ENCODE measurements at regions not wholly inside any gene's neighbourhood (a gene's known extent, or its start where the extent isn't known, plus 50 kb on each side); places are given as distances from the start of the nearest gene placed in this dataset.
"Not testable (repeated sequence)": the region's sequence is repeated elsewhere in the genome, so short reads cannot be mapped to it uniquely, and the experiment has no call there.

DNA sequence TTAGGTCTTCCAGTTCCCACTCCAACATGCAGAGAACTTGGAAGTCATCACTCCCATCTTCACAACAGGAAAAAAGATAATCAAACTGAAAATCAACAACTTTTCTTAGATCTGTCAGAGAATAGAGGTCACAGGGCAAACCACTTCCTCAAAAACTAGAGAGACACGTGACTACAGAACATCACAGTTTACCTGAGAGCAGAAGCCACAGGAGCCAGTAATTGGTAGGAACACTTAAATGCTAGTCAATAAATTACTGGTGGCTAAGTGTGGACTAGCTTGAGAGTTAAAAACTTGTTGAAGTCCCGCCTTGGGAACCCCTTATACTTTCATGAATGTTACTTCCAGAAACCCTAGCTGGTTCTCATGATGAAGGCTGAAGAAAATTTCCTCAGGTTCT is 81.1 kb downstream of the THSD1 start:
- H4K20me1 ChIP-seq (ENCODE audit: insufficient read depth, low read length); H3K9me1 ChIP-seq (ENCODE audit: insufficient read depth, low read length); DNase-seq; H2BK5ac ChIP-seq (ENCODE audit: low read depth, low read length, poor library complexity, severe bottlenecking); H3K9me3 ChIP-seq (ENCODE audit: control insufficient read depth, insufficient read depth, low read length); H3K14ac ChIP-seq (replicated peaks; ENCODE audit: low read depth, low read length); dilution Hi-C loops (cut with HindIII; ENCODE audit: low sequenced_read_pairs, unreplicated experiment); CTCF ChIA-PET; H3K79me1 ChIP-seq (ENCODE audit: low read depth in 1 of 2, low read length in 2 of 2); H3K27me3 ChIP-seq (ENCODE audit: control insufficient read depth, insufficient read depth, low read length); H2AK5ac ChIP-seq (ENCODE audit: low read depth, low read length); POLR2A ChIA-PET (ENCODE audit: unreplicated experiment); H3K36me3 ChIP-seq (ENCODE audit: control insufficient read depth, insufficient read depth, low read length); ATAC-seq (ENCODE audit: low read depth); H2BK15ac ChIP-seq (ENCODE audit: low read depth, low read length); H2AFZ ChIP-seq (replicated peaks; ENCODE audit: low read length, poor library complexity); intact Hi-C loops (cut with micrococcal nuclease); H4K91ac ChIP-seq (ENCODE audit: insufficient read depth, low read depth, low read length); H4K8ac ChIP-seq (ENCODE audit: low read depth in 2 of 2, low read length in 2 of 2); H3K56ac ChIP-seq (ENCODE audit: extremely low read depth, insufficient read depth, low read length); H3K23ac ChIP-seq (ENCODE audit: low read depth, low read length); H3K4me3 ChIP-seq (ENCODE audit: insufficient read depth, low read depth, low read length); H3K4me2 ChIP-seq (ENCODE audit: low read depth, low read length); H4K5ac ChIP-seq (ENCODE audit: low read depth, low read length); H2BK120ac ChIP-seq (ENCODE audit: low read depth, low read length); H3K4ac ChIP-seq (ENCODE audit: low read depth, low read length); BruUV-seq (replicated peaks); H3K4me1 ChIP-seq (ENCODE audit: control insufficient read depth, insufficient read depth, low read length); H3K18ac ChIP-seq (ENCODE audit: low read depth, low read length); H2BK20ac ChIP-seq (ENCODE audit: low read depth, low read length); in situ Hi-C loops (cut with MboI; ENCODE audit: low sequenced_read_pairs); H2AK9ac ChIP-seq (replicated peaks; ENCODE audit: low read depth, low read length, poor library complexity); H3K9ac ChIP-seq (ENCODE audit: low read depth, low read length); H3K27ac ChIP-seq (ENCODE audit: insufficient read depth, low read length): not testable (repeated sequence)
- WGBS, 2 experiments (ENCODE audit: extremely low coverage in 2 of 2, insufficient read length in 1 of 2), result no CpG with 5 or more reads among the region's 2 CpGs

All from IMR-90 (cell line).